Endodermal cell (in vitro differentiated cells): ENCODE measurements at regions not wholly inside any gene's neighbourhood (a gene's known extent, or its start where the extent isn't known, plus 50 kb on each side); places are given as distances from the start of the nearest gene placed in this dataset.
"Not testable (repeated sequence)": the region's sequence is repeated elsewhere in the genome, so short reads cannot be mapped to it uniquely, and the experiment has no call there.

ENCODE experiments used
- DNase-seq: peaks from one replicate; pipeline ENCODE4 v3.0.0-alpha.2; 2017
- H3K27ac ChIP-seq: 2 replicates; pipeline ENCODE4 v1.5.1; 2013; ENCODE audit warnings: mild to moderate bottlenecking, low read depth, low read length, moderate library complexity
- H3K27me3 ChIP-seq: 2 replicates; pipeline ENCODE4 v1.6.1; 2013; ENCODE audit warnings: mild to moderate bottlenecking, low read length, moderate library complexity; ENCODE audit not compliant: insufficient read depth, control insufficient read depth, poor library complexity, severe bottlenecking
- H3K36me3 ChIP-seq: 2 replicates; pipeline ENCODE4 v1.7.0; 2013; ENCODE audit warnings: mild to moderate bottlenecking, low read length, moderate library complexity; ENCODE audit not compliant: control insufficient read depth, insufficient read depth
- H3K4me1 ChIP-seq: one replicate; pipeline ENCODE4 v1.7.0; 2013; ENCODE audit warnings: low read length; ENCODE audit not compliant: control insufficient read depth, insufficient read depth
- H3K4me3 ChIP-seq: 2 replicates; pipeline ENCODE4 v1.5.1; 2013; ENCODE audit warnings: mild to moderate bottlenecking, low read length, moderate library complexity
- H3K9ac ChIP-seq: 2 replicates; pipeline ENCODE4 v1.6.1; 2013; ENCODE audit warnings: mild to moderate bottlenecking, low read length, moderate library complexity; ENCODE audit not compliant: poor library complexity, severe bottlenecking; ENCODE audit errors: extremely low read depth
- H3K9me3 ChIP-seq: 2 replicates; pipeline ENCODE4 v1.6.1; 2013; ENCODE audit warnings: mild to moderate bottlenecking, low read length, moderate library complexity; ENCODE audit not compliant: control insufficient read depth
- H3K27ac Mint-ChIP-seq: 2 replicates; pipeline ENCODE4 v1.8.0; 2020; ENCODE audit warnings: mixed read lengths
- H3K27me3 Mint-ChIP-seq: 2 replicates; pipeline ENCODE4 v1.8.0; 2021; ENCODE audit warnings: mild to moderate bottlenecking, mixed read lengths; ENCODE audit not compliant: insufficient read depth
- H3K36me3 Mint-ChIP-seq: 2 replicates; pipeline ENCODE4 v1.8.0; 2020; ENCODE audit warnings: low read depth, mixed read lengths
- H3K4me1 Mint-ChIP-seq: 2 replicates; pipeline ENCODE4 v1.8.0; 2020; ENCODE audit warnings: mixed read lengths
- H3K4me3 Mint-ChIP-seq: 2 replicates; pipeline ENCODE4 v1.8.0; 2020; ENCODE audit warnings: mild to moderate bottlenecking, moderate library complexity, mixed read lengths
- H3K9me3 Mint-ChIP-seq: 2 replicates; pipeline ENCODE4 v1.8.0; 2020; ENCODE audit warnings: mild to moderate bottlenecking, mixed read lengths
- WGBS, 2 experiments: methylation state at CpG; one replicate each; pipeline versions ENCODE4 v1.1.5 to v1.1.7; 2013; ENCODE audit warnings: missing lambda C conversion rate in 2 of 2, mixed read lengths in 1 of 2; ENCODE audit not compliant: insufficient coverage in 1 of 2, insufficient read length in 1 of 2; 5-methylcytosine and 5-hydroxymethylcytosine counted together
- TF ChIP-seq, protein P1 (sequence below): fragments of 200-600 bp; sonication (generic); conservative IDR thresholded peaks from 2 replicates; pipeline ENCODE4 v1.5.0; 2021; ENCODE audit warnings: antibody characterized with exemption, mild to moderate bottlenecking

DNA sequence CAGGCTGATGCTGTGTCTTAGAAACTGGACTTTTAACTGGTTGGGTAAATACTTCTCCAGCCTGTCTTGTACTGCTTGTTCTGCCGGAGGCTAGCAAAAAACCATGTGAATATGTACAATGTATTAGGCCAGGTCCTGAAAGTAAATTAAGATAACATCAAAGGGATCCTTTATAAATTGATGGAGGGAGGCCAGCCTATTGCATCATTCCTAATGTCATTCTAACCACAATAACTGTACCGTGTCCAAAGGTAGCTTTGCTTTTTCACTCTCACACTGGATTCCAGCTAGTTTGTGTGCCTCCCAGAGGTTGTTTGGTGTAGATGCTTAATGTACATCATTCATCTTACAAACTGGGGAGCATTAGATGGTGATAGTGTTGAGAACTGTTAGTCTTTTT is 91.2 kb upstream of the SEM1 start:
- 94% methylated on average over 2 of the region's 2 CpGs; no CpG with 5 or more reads in 1 of the 2 experiments for WGBS, 2 experiments
- Histone ChIP-seq H3K4me1 (no peaks in the 10 kb centered on the region), H3K4me3 (no peak overlapping the region), H3K27me3 (no peaks in the 10 kb centered on the region), H3K36me3 (no peaks in the 10 kb centered on the region), H3K9ac (no peak overlapping the region), H3K9me3 (no peaks in the 10 kb centered on the region), H3K27ac (no peak overlapping the region)
- Mint-ChIP-seq H3K36me3 (no peaks in the 10 kb centered on the region), H3K27me3 (no peaks in the 10 kb centered on the region), H3K4me1 (no peaks in the 10 kb centered on the region), H3K9me3 (no peaks in the 10 kb centered on the region), H3K4me3 (no peak overlapping the region), H3K27ac (no peak overlapping the region)
- no peak for DNase-seq
- TF ChIP-seq, protein P1, sequence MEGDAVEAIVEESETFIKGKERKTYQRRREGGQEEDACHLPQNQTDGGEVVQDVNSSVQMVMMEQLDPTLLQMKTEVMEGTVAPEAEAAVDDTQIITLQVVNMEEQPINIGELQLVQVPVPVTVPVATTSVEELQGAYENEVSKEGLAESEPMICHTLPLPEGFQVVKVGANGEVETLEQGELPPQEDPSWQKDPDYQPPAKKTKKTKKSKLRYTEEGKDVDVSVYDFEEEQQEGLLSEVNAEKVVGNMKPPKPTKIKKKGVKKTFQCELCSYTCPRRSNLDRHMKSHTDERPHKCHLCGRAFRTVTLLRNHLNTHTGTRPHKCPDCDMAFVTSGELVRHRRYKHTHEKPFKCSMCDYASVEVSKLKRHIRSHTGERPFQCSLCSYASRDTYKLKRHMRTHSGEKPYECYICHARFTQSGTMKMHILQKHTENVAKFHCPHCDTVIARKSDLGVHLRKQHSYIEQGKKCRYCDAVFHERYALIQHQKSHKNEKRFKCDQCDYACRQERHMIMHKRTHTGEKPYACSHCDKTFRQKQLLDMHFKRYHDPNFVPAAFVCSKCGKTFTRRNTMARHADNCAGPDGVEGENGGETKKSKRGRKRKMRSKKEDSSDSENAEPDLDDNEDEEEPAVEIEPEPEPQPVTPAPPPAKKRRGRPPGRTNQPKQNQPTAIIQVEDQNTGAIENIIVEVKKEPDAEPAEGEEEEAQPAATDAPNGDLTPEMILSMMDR = no peak

- Histone ChIP-seq H3K27ac (no peak overlapping the region), H3K4me1 (no peaks in the 10 kb centered on the region), H3K9ac (no peak overlapping the region), H3K9me3 (peaks cover 4% of the 10 kb centered on the region), H3K36me3 (no peaks in the 10 kb centered on the region), H3K4me3 (no peak overlapping the region), H3K27me3 (no peaks in the 10 kb centered on the region)
- 60 to 70% methylated on average over 1 of the region's 1 CpG for WGBS, 2 experiments
- TF ChIP-seq, protein P1 = no peak
- DNase-seq = no peak
- Mint-ChIP-seq H3K36me3 (no peaks in the 10 kb centered on the region), H3K9me3 (peaks cover under 1% of the 10 kb centered on the region), H3K4me3 (no peak overlapping the region), H3K27me3 (no peaks in the 10 kb centered on the region), H3K4me1 (no peaks in the 10 kb centered on the region), H3K27ac (no peak overlapping the region)
Measured at GRCh38 chr7:96819111-96819700, 109.6 kb upstream of the SEM1 start.

DNA sequence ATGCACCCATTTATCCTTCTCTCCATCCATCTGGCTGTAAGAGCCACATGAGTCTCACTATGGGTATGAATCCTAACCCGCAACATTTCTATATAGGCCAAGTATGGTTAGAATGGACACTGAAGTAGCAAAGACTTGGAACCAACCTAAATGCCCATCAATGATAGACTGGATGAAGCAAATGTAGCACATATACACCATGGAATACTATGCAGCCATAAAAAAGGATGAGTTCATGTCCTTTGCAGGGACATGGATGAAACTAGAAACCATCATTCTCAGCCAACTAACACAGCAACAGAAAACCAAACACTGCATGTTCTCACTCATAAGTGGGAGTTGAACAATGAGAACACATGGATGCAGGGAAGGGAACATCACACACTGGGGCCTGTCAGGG is 111.5 kb upstream of the SEM1 start:
- H3K36me3 ChIP-seq, H3K9me3 Mint-ChIP-seq, H3K4me1 ChIP-seq, H3K4me3 ChIP-seq, H3K9ac ChIP-seq, H3K27me3 Mint-ChIP-seq, H3K4me3 Mint-ChIP-seq, H3K36me3 Mint-ChIP-seq, H3K27me3 ChIP-seq, H3K9me3 ChIP-seq, DNase-seq, H3K4me1 Mint-ChIP-seq, H3K27ac Mint-ChIP-seq, H3K27ac ChIP-seq: not testable (repeated sequence)
- 100% methylated on average over 1 of the region's 1 CpG; no CpG with 5 or more reads in 1 of the 2 experiments for WGBS, 2 experiments

DNA sequence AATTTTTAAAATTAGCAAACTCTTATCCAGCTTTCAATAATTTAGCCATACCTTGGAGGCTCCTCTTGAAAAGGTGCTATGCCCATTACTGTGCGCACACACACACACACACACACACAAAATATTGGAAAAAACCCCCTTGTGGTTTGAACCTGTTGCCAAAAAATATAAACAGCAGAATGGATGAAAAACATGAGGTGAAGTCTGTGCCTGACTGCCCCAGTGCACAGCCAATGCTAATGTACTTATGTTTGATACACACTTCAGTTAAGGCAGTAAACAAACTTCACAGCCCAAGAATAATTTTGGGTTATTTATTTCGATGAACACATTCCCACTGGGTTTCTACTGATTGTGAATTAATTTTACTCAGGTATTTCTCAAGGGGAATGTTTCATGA is 113.2 kb upstream of the SEM1 start:
- H3K4me1 Mint-ChIP-seq = no peaks in the 10 kb centered on the region
- H3K36me3 Mint-ChIP-seq = no peaks in the 10 kb centered on the region
- DNase-seq = no peak
- no peaks in the 10 kb centered on the region for H3K27me3 Mint-ChIP-seq
- H3K9me3 Mint-ChIP-seq = no peaks in the 10 kb centered on the region
- Histone ChIP-seq H3K4me1 (no peaks in the 10 kb centered on the region), H3K9me3 (peaks cover 4% of the 10 kb centered on the region), H3K27ac (no peak overlapping the region), H3K36me3 (no peaks in the 10 kb centered on the region), H3K4me3 (no peak overlapping the region), H3K27me3 (no peaks in the 10 kb centered on the region), H3K9ac (no peak overlapping the region)
- no peak overlapping the region for H3K4me3 Mint-ChIP-seq
- TF ChIP-seq, protein P1 = no peak
- no peak overlapping the region for H3K27ac Mint-ChIP-seq
- WGBS, 2 experiments = 81 to 100% methylated on average over 1 to 2 of the region's 2 CpGs
